RWPE1 (cell line): ENCODE measurements at regions not wholly inside any gene's neighbourhood (a gene's known extent, or its start where the extent isn't known, plus 50 kb on each side); places are given as distances from the start of the nearest gene placed in this dataset.
"Not testable (repeated sequence)": the region's sequence is repeated elsewhere in the genome, so short reads cannot be mapped to it uniquely, and the experiment has no call there.

Experiments used
- CTCF ChIA-PET: fragments of 350-600 bp; sonication (Branson Sonifier 250); formaldehyde crosslinking; extraction: SDS; loops from one replicate; lab custom pipeline; 2021; lab: Yijun Ruan, JAX
- POLR2A ChIA-PET: fragments of 400-600 bp; formaldehyde crosslinking; extraction: SDS; loops from one replicate; lab custom pipeline; 2020; ENCODE audit warnings: antibody characterized with exemption; ENCODE audit not compliant: low non-redundant PET; lab: Yijun Ruan, JAX
- DNase-seq: peaks from one replicate; pipeline ENCODE4 v3.0.0; 2012; ENCODE audit warnings: low spot score
- H3K27ac ChIP-seq: fragments of 450-650 bp; 2 replicates; pipeline ENCODE4 v1.5.1; 2017
- TF ChIP-seq, protein P1 (sequence below): fragments of 450-650 bp; conservative IDR thresholded peaks from 2 replicates; pipeline ENCODE4 v1.5.1; 2017; ENCODE audit warnings: low read depth, mild to moderate bottlenecking

DNA sequence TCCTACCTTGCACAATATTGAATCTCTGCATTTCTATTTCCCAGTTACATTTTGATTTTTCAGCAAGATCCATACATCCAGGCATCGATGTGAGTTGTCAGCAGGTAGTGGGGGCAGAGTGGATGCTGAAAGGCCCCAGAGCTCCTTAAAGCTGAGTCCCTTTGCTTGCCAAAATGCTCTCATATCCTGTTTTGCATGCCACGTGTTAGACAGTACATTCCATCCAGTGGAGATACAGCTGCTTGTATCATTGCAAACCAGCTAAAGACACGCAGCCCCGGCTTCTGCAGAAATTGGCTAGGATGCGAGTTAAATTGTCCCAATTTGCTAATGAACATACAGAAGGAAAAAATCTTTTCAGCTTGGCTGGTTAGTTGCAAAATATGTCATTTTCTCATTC is 179.6 kb upstream of the MXRA5 start:
- no peak for DNase-seq
- no peak overlapping the region for H3K27ac ChIP-seq
- ChIA-PET POLR2A (no interaction called here), CTCF (no interaction called here)
- TF ChIP-seq, protein P1, sequence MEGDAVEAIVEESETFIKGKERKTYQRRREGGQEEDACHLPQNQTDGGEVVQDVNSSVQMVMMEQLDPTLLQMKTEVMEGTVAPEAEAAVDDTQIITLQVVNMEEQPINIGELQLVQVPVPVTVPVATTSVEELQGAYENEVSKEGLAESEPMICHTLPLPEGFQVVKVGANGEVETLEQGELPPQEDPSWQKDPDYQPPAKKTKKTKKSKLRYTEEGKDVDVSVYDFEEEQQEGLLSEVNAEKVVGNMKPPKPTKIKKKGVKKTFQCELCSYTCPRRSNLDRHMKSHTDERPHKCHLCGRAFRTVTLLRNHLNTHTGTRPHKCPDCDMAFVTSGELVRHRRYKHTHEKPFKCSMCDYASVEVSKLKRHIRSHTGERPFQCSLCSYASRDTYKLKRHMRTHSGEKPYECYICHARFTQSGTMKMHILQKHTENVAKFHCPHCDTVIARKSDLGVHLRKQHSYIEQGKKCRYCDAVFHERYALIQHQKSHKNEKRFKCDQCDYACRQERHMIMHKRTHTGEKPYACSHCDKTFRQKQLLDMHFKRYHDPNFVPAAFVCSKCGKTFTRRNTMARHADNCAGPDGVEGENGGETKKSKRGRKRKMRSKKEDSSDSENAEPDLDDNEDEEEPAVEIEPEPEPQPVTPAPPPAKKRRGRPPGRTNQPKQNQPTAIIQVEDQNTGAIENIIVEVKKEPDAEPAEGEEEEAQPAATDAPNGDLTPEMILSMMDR = no peak

- no peak for DNase-seq
- TF ChIP-seq, protein P1 = no peak
- POLR2A ChIA-PET = no interaction called here
Observed at GRCh38 chrX:3522101-3522650, 175.7 kb upstream of the MXRA5 start.

GRCh38 chrX:3521396-3521795 is 174.9 kb upstream of the MXRA5 start:
- DNase-seq = no peak
- TF ChIP-seq, protein P1 = no peak
- ChIA-PET CTCF (no interaction called here), POLR2A (no interaction called here)
- no peak overlapping the region for H3K27ac ChIP-seq

More at GRCh38 chrX:3522101-3522650, 175.7 kb upstream of the MXRA5 start:
- no peak overlapping the region for H3K27ac ChIP-seq
- CTCF ChIA-PET = no interaction called here

DNA sequence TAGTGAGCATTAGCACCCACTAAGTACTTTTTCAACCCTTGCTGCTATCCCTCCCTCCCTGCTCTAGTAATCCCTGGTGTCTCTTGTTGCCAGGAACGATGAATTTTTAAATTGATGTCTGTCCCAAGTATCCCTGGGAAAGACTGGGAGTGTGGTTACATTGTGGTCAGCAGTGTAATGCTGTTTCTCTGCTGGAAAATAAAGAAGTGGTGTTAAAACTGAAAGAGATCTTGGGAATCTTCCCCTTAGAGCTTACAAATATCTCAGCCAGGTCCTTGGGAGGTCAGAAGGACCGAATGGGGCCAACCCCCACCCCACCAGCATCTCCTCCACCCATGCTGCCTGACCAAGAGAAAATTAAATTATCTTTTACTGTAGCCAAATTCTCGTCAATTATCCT is 174.5 kb upstream of the MXRA5 start:
- POLR2A ChIA-PET = no interaction called here
- H3K27ac ChIP-seq = no peak overlapping the region
- DNase-seq = no peak
- TF ChIP-seq, protein P1 = no peak
- CTCF ChIA-PET = no interaction called here

- no peak overlapping the region for H3K27ac ChIP-seq
- TF ChIP-seq, protein P1 = no peak
- ChIA-PET POLR2A (no interaction called here), CTCF (no interaction called here)
- no peak for DNase-seq
Observed at GRCh38 chrX:3520458-3520857, 174.0 kb upstream of the MXRA5 start.

DNA sequence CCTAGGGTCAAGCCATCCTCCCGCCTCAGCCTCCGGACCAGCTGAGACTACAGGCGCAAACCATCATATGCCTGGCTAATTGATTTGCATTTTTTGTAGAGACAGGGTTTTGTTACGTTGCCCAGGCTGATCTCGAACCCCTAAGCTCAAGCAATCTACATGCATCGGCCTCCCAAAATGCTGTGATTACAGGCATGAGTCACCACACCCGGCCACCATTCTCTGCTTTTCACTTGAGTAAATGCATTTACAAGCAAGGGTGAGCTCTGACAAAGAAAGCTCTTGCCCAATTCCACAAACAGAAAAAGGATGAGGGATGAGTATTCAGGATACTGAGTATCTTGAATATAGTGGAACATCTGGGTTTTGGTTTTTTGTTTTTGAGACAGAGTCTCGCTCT is 172.9 kb upstream of the MXRA5 start:
- peak overlapping the region; percentile 21; the same call in 1 of the 2 replicates for H3K27ac ChIP-seq

DNA sequence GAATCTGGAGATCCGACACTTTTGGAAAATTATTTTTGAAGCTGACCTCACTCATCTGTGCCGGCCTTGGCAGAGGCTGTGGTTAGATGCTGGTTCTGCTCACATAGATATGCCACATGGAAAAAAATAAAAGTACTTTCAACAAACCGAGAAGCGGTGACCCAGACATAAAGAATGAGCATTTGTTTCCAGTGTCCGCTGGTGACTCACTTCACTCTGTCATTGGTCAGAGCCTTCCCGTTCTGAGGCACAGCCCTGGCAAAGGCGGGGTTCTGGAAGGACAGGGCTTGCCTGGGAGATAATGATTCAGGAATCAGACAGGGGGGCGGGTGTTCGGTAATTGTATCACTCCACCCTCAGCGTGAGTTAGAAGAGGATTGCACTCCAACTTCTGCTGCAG is 172.4 kb upstream of the MXRA5 start:
- POLR2A ChIA-PET = no interaction called here

More for the DNA sequence above, 172.9 kb upstream of the MXRA5 start:
- DNase-seq, CTCF ChIA-PET, POLR2A ChIA-PET: not testable (repeated sequence)

More for the DNA sequence above, 172.4 kb upstream of the MXRA5 start:
- H3K27ac ChIP-seq = peak overlapping the region; percentile 21; the same call in 1 of the 2 replicates
- DNase-seq = peak; percentile 77
- TF ChIP-seq, protein P1 = no peak
- CTCF ChIA-PET = no interaction called here
